SJSA1 (cell line): ENCODE measurements at regions not wholly inside any gene's neighbourhood (a gene's known extent, or its start where the extent isn't known, plus 50 kb on each side); places are given as distances from the start of the nearest gene placed in this dataset.

Experiments
- DNase-seq, 2 experiments: peaks; one replicate each; pipeline ENCODE4 v3.0.0-alpha.2; 2015 to 2020; ENCODE audit warnings: low spot score in 2 of 2, low read depth in 1 of 2
- H3K27ac ChIP-seq: fragments of 250-450 bp; sonication (Bioruptor Pico); 2 replicates; pipeline ENCODE4 v1.5.1; 2020; ENCODE audit warnings: mild to moderate bottlenecking, moderate library complexity
- H3K27me3 ChIP-seq: fragments of 250-450 bp; sonication (Bioruptor Pico); replicated peaks from 2 replicates; pipeline ENCODE4 v1.5.1; 2020; ENCODE audit warnings: mild to moderate bottlenecking, moderate library complexity
- H3K36me3 ChIP-seq: fragments of 250-450 bp; sonication (Bioruptor Pico); 2 replicates; pipeline ENCODE4 v1.5.1; 2020; ENCODE audit warnings: mild to moderate bottlenecking
- H3K4me1 ChIP-seq: fragments of 250-450 bp; sonication (Bioruptor Pico); replicated peaks from 2 replicates; pipeline ENCODE4 v1.6.1; 2021; ENCODE audit warnings: mild to moderate bottlenecking
- H3K4me3 ChIP-seq: fragments of 250-450 bp; sonication (Bioruptor Pico); 2 replicates; pipeline ENCODE4 v1.5.1; 2020; ENCODE audit warnings: mild to moderate bottlenecking
- H3K9me3 ChIP-seq: fragments of 250-450 bp; sonication (Bioruptor Pico); replicated peaks from 2 replicates; pipeline ENCODE4 v1.5.1; 2020; ENCODE audit warnings: mild to moderate bottlenecking

- no peak for DNase-seq
- H3K4me3 ChIP-seq, result no peak overlapping the region
- no peaks in the 10 kb centered on the region for H3K36me3 ChIP-seq
- no peaks in the 10 kb centered on the region for H3K4me1 ChIP-seq
- no peak overlapping the region for H3K27ac ChIP-seq
- H3K27me3 ChIP-seq, result no peaks in the 10 kb centered on the region
- no peaks in the 10 kb centered on the region for H3K9me3 ChIP-seq
Observed at GRCh38 chr4:28654618-28655017, 1794.0 kb downstream of the STIM2 start.

GRCh38 chr4:28665306-28665705 is 1804.7 kb downstream of the STIM2 start:
- no peak overlapping the region for H3K4me3 ChIP-seq
- no peak overlapping the region for H3K27ac ChIP-seq
- no peaks in the 10 kb centered on the region for H3K27me3 ChIP-seq
- no peaks in the 10 kb centered on the region for H3K9me3 ChIP-seq
- no peaks in the 10 kb centered on the region for H3K36me3 ChIP-seq
- no peak for DNase-seq
- no peaks in the 10 kb centered on the region for H3K4me1 ChIP-seq

GRCh38 chr4:28675582-28675981 is 1814.9 kb downstream of the STIM2 start:
- Histone ChIP-seq H3K4me3 (no peak overlapping the region), H3K4me1 (no peaks in the 10 kb centered on the region), H3K9me3 (no peaks in the 10 kb centered on the region), H3K36me3 (no peaks in the 10 kb centered on the region), H3K27ac (no peak overlapping the region), H3K27me3 (no peaks in the 10 kb centered on the region)
- DNase-seq, result no peak

GRCh38 chr4:28677808-28678207 is 1817.2 kb downstream of the STIM2 start:
- Histone ChIP-seq H3K27ac (no peak overlapping the region), H3K27me3 (no peaks in the 10 kb centered on the region), H3K4me1 (no peaks in the 10 kb centered on the region), H3K4me3 (no peak overlapping the region), H3K36me3 (no peaks in the 10 kb centered on the region), H3K9me3 (no peaks in the 10 kb centered on the region)
- no peak for DNase-seq

GRCh38 chr4:28682847-28683246 is 1822.2 kb downstream of the STIM2 start:
- DNase-seq, result no peak
- Histone ChIP-seq H3K9me3 (no peaks in the 10 kb centered on the region), H3K27me3 (no peaks in the 10 kb centered on the region), H3K36me3 (no peaks in the 10 kb centered on the region), H3K4me3 (no peak overlapping the region), H3K4me1 (no peaks in the 10 kb centered on the region), H3K27ac (no peak overlapping the region)

GRCh38 chr4:28686618-28687017 is 1826.0 kb downstream of the STIM2 start:
- Histone ChIP-seq H3K4me1 (no peaks in the 10 kb centered on the region), H3K36me3 (no peaks in the 10 kb centered on the region), H3K27me3 (no peaks in the 10 kb centered on the region), H3K4me3 (no peak overlapping the region), H3K9me3 (no peaks in the 10 kb centered on the region), H3K27ac (no peak overlapping the region)
- DNase-seq, result no peak

GRCh38 chr4:28690890-28691289 is 1830.2 kb downstream of the STIM2 start:
- Histone ChIP-seq H3K9me3 (no peaks in the 10 kb centered on the region), H3K4me1 (no peaks in the 10 kb centered on the region), H3K27me3 (no peaks in the 10 kb centered on the region), H3K36me3 (no peaks in the 10 kb centered on the region), H3K27ac (no peak overlapping the region), H3K4me3 (no peak overlapping the region)
- DNase-seq, result no peak

- DNase-seq, result no peak
- Histone ChIP-seq H3K36me3 (no peaks in the 10 kb centered on the region), H3K4me1 (no peaks in the 10 kb centered on the region)
Observed at GRCh38 chr4:28702571-28702970, 1841.9 kb downstream of the STIM2 start.

GRCh38 chr4:28709891-28710290 is 1849.2 kb downstream of the STIM2 start:
- no peaks in the 10 kb centered on the region for H3K27me3 ChIP-seq
- no peak for DNase-seq
- H3K4me1 ChIP-seq, result no peaks in the 10 kb centered on the region
- H3K27ac ChIP-seq, result no peak overlapping the region
- no peak overlapping the region for H3K4me3 ChIP-seq
- H3K36me3 ChIP-seq, result no peaks in the 10 kb centered on the region
- no peaks in the 10 kb centered on the region for H3K9me3 ChIP-seq

More at GRCh38 chr4:28702571-28702970, 1841.9 kb downstream of the STIM2 start:
- Histone ChIP-seq H3K27ac (no peak overlapping the region), H3K4me3 (no peak overlapping the region), H3K9me3 (no peaks in the 10 kb centered on the region), H3K27me3 (no peaks in the 10 kb centered on the region)

GRCh38 chr4:28723371-28723770 is 1862.7 kb downstream of the STIM2 start:
- H3K27ac ChIP-seq, result no peak overlapping the region
- no peaks in the 10 kb centered on the region for H3K27me3 ChIP-seq
- DNase-seq, result no peak
- no peaks in the 10 kb centered on the region for H3K36me3 ChIP-seq
- H3K4me1 ChIP-seq, result no peaks in the 10 kb centered on the region
- no peak overlapping the region for H3K4me3 ChIP-seq
- no peaks in the 10 kb centered on the region for H3K9me3 ChIP-seq

- Histone ChIP-seq H3K4me3 (no peak overlapping the region), H3K27ac (no peak overlapping the region), H3K27me3 (no peaks in the 10 kb centered on the region), H3K9me3 (no peaks in the 10 kb centered on the region), H3K4me1 (no peaks in the 10 kb centered on the region), H3K36me3 (no peaks in the 10 kb centered on the region)
- DNase-seq, result no peak
Observed at GRCh38 chr4:28724239-28724638, 1863.6 kb downstream of the STIM2 start.

- Histone ChIP-seq H3K27ac (no peak overlapping the region), H3K4me1 (no peaks in the 10 kb centered on the region), H3K9me3 (no peaks in the 10 kb centered on the region), H3K36me3 (no peaks in the 10 kb centered on the region), H3K4me3 (no peak overlapping the region), H3K27me3 (no peaks in the 10 kb centered on the region)
- DNase-seq, result no peak
Observed at GRCh38 chr4:28730304-28730703, 1869.7 kb downstream of the STIM2 start.

- Histone ChIP-seq H3K27ac (no peak overlapping the region), H3K4me3 (no peak overlapping the region), H3K27me3 (no peaks in the 10 kb centered on the region), H3K9me3 (no peaks in the 10 kb centered on the region), H3K36me3 (no peaks in the 10 kb centered on the region), H3K4me1 (no peaks in the 10 kb centered on the region)
- no peak for DNase-seq
Observed at GRCh38 chr4:28744066-28744465, 1883.4 kb downstream of the STIM2 start.

GRCh38 chr4:28754376-28754775 is 1893.7 kb downstream of the STIM2 start:
- no peak overlapping the region for H3K27ac ChIP-seq
- H3K9me3 ChIP-seq, result no peaks in the 10 kb centered on the region
- H3K27me3 ChIP-seq, result no peaks in the 10 kb centered on the region
- no peak for DNase-seq
- no peaks in the 10 kb centered on the region for H3K4me1 ChIP-seq
- H3K4me3 ChIP-seq, result no peak overlapping the region
- no peaks in the 10 kb centered on the region for H3K36me3 ChIP-seq

- no peak for DNase-seq
- no peaks in the 10 kb centered on the region for H3K9me3 ChIP-seq
- no peaks in the 10 kb centered on the region for H3K36me3 ChIP-seq
- no peaks in the 10 kb centered on the region for H3K27me3 ChIP-seq
- no peak overlapping the region for H3K4me3 ChIP-seq
- no peak overlapping the region for H3K27ac ChIP-seq
- no peaks in the 10 kb centered on the region for H3K4me1 ChIP-seq
Observed at GRCh38 chr4:28755081-28755480, 1894.4 kb downstream of the STIM2 start.
